Stomach (tissue), 8 donors: ENCODE measurements at regions not wholly inside any gene's neighbourhood (a gene's known extent, or its start where the extent isn't known, plus 50 kb on each side); places are given as distances from the start of the nearest gene placed in this dataset.
"Not testable (repeated sequence)": the region's sequence is repeated elsewhere in the genome, so short reads cannot be mapped to it uniquely, and the experiment has no call there.

Source experiments
- DNase-seq, 2 donors: peaks; one replicate each; pipeline versions ENCODE4 v3.0.0 to v3.0.0-alpha.2; 2013 to 2019
- H3K27ac ChIP-seq, 5 donors: fragments of 200-600 bp in 4 of 5; sonication (generic) in 4 of 5; one replicate each; pipeline ENCODE4 v1.5.1; 2013 to 2019; ENCODE audit warnings: mild to moderate bottlenecking in 1 of 5, moderate library complexity in 1 of 5
- H3K27me3 ChIP-seq, 3 donors: fragments of 200-600 bp; sonication (generic); one replicate each; pipeline ENCODE4 v1.5.1; 2017 to 2019; ENCODE audit warnings: mixed run types in 1 of 3
- H3K36me3 ChIP-seq, 4 donors: fragments of 200-600 bp; sonication (generic); 1 replicate in 3 of 4; 2 replicates in 1 of 4; pipeline ENCODE4 v1.5.1; 2016 to 2019
- H3K4me1 ChIP-seq, 4 donors: fragments of 200-600 bp; sonication (generic); one replicate each; pipeline ENCODE4 v1.5.1; 2016 to 2019
- H3K4me3 ChIP-seq, 4 donors: fragments of 200-600 bp; sonication (generic) in 3 of 4; one replicate each; pipeline ENCODE4 v1.5.1; 2016 to 2019; ENCODE audit warnings: mild to moderate bottlenecking in 1 of 4
- H3K9me3 ChIP-seq, 4 donors: fragments of 200-600 bp; sonication (generic); one replicate each; pipeline ENCODE4 v1.5.1; 2016 to 2019
- EP300 ChIP-seq: sonication (generic); formaldehyde crosslinking; IDR thresholded peaks from one replicate; pipeline ENCODE4 v1.6.1; 2017; ENCODE audit warnings: antibody characterized with exemption
- POLR2A ChIP-seq, 4 donors: fragments of 450-650 bp; IDR thresholded peaks; one replicate each; pipeline ENCODE4 v1.6.1; 2016; ENCODE audit warnings: antibody characterized with exemption in 4 of 4, control low read depth in 2 of 4, mild to moderate bottlenecking in 1 of 4, moderate library complexity in 1 of 4
- POLR2AphosphoS5 ChIP-seq, 3 donors: sonication (generic); formaldehyde crosslinking; IDR thresholded peaks; one replicate each; pipeline ENCODE4 v1.6.1; 2016; ENCODE audit warnings: antibody characterized with exemption in 3 of 3
- WGBS, 5 donors: extraction: QIAGEN DNeasy Blood & Tissue Kit in 3 of 5; methylation state at CpG; one replicate each; pipeline versions ENCODE4 v1.1.5 to v1.1.7; 2013 to 2018; 5-methylcytosine and 5-hydroxymethylcytosine counted together
- intact Hi-C: fragments of 100-400 bp; cut with DNase I; formaldehyde crosslinking; loops from one replicate; pipeline ENCODE4 v1.15.1; 2023; ENCODE audit warnings: low total_unique reads
- TF ChIP-seq, protein P1 (sequence below), 7 experiments: fragments of 450-650 bp in 4 of 7; fragments of 200-600 bp in 3 of 7; sonication (generic) in 3 of 7; IDR thresholded peaks; one replicate each; pipeline ENCODE4 v1.5.1; 2016 to 2019; ENCODE audit warnings: antibody characterized with exemption in 7 of 7, control low read depth in 2 of 7, mild to moderate bottlenecking in 1 of 7
- donor health status: healthy with polysubstance abuse.
- donor health status: Bipolar disorder and iron deficiency.
- donor health status: healthy.

DNA sequence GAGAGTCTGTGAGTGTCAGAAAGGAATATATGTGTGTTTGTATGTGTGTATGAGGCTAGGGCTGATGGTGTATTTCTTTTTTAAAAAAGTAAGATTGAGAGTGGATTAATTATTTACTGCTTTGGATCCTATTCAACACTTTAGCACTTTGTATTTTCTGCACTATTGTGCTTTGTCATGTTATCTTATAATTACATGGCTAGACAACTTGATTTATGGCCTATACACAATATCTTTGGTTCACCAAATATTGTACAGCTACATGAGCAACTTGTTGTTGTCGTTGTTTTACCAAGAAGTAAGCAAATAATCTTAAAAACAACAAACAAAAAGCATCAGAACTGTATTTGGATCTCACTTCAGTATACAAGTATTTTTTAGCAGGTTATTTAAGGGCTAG, 84.6 kb upstream of the TBX18 start:
- DNase-seq: no peak
- Histone ChIP-seq H3K4me1 (no peaks in the 10 kb centered on the region), H3K27ac (no peak overlapping the region), H3K4me3 (no peak overlapping the region), H3K27me3 (no peaks in the 10 kb centered on the region), H3K36me3 (no peaks in the 10 kb centered on the region), H3K9me3 (no peaks in the 10 kb centered on the region)
- no peak for TF ChIP-seq POLR2AphosphoS5 (IDR thresholded peaks at IDR 0.05)
- TF ChIP-seq POLR2A (IDR thresholded peaks at IDR 0.05): no peak
- TF ChIP-seq EP300: no peak
- TF ChIP-seq, protein P1, sequence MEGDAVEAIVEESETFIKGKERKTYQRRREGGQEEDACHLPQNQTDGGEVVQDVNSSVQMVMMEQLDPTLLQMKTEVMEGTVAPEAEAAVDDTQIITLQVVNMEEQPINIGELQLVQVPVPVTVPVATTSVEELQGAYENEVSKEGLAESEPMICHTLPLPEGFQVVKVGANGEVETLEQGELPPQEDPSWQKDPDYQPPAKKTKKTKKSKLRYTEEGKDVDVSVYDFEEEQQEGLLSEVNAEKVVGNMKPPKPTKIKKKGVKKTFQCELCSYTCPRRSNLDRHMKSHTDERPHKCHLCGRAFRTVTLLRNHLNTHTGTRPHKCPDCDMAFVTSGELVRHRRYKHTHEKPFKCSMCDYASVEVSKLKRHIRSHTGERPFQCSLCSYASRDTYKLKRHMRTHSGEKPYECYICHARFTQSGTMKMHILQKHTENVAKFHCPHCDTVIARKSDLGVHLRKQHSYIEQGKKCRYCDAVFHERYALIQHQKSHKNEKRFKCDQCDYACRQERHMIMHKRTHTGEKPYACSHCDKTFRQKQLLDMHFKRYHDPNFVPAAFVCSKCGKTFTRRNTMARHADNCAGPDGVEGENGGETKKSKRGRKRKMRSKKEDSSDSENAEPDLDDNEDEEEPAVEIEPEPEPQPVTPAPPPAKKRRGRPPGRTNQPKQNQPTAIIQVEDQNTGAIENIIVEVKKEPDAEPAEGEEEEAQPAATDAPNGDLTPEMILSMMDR (IDR thresholded peaks at IDR 0.05): no peak
- WGBS, 5 donors: 7 to 55% (median 33%) methylated on average over 1 of the region's 1 CpG
- intact Hi-C loops: no loop called here

DNA sequence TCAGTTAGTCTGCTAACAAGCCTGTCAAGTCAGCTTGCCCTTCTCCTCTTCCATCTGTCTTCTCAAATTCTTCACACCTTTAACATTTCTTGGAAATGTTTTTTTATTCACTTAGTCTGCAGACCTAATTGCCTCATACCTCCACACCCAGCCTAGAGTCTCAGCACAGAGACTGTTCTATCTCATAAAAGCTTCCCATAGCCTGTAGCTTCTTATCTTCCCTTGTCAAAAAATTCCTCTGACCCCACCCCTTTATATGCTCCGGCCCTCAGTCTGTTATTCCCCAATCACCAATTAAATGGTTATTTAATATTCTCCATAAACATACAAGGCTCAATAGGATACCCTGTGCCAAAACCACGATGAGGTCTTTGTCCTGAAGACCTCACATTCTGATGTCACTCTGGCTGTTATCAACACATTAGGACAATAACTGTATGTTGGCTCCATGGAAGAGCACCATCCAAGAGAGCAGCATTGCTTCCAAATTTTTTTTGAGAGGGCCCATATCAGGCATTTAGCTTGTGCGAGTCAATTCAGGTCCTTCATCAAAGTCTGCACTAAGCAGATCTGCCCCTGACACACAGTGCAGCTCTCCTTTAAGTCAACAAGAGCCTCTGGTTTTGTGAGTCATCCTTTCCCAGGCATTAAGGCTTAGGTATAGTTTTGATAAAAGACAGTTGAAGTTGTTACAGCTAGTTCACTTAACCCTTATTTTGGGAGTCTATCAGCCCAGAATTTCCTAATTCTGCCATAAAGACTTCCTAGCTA, 83.2 kb upstream of the TBX18 start:
- no peak overlapping the region for H3K4me3 ChIP-seq
- WGBS, 5 donors: 53 to 76% (median 65%) methylated on average over 3 of the region's 3 CpGs
- intact Hi-C loops: no loop called here
- no peak overlapping the region for H3K27ac ChIP-seq
- H3K9me3 ChIP-seq: no peaks in the 10 kb centered on the region
- TF ChIP-seq POLR2AphosphoS5 (IDR thresholded peaks at IDR 0.05) (no peak), EP300 (no peak), POLR2A (IDR thresholded peaks at IDR 0.05) (no peak)
- TF ChIP-seq, protein P1 (IDR thresholded peaks at IDR 0.05): no peak
- H3K36me3 ChIP-seq: no peaks in the 10 kb centered on the region
- H3K27me3 ChIP-seq: no peaks in the 10 kb centered on the region
- DNase-seq: peak in 1 of 2 donors; percentile 4
- H3K4me1 ChIP-seq: no peaks in the 10 kb centered on the region

DNA sequence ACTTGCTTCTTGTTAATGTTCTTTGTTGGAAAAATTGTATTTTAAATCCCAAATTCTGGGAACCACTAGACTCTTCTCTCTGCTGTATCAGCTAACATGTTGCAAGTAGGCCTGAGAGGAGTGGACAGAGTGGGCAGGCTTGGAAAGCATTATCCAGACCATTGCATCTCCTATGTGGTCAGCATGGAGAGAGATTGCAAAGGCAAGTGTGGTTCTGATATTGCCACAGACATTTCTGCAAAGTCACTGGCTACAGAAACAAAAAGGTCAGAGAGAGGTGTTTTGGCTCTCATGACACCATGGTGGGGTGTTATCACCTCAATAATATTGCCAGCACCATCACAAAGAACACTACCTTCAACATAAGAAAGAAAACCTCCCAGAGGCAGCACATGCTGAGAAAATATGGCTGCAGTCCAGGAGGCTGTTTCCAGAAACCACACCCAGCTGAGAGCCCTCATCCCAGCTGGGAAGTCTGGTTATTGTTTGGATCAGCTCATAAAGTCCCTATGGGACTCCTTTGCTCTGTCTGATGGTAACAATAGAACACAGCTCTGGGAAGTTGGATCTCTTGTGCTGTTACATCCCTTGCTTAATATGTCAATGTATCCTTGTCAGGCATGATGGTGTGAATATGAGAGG, 78.2 kb upstream of the TBX18 start:
- H3K36me3 ChIP-seq: no peaks in the 10 kb centered on the region
- intact Hi-C loops: no loop called here
- no peak overlapping the region for H3K4me3 ChIP-seq
- DNase-seq: peak in 1 of 2 donors; percentile 37
- no peak overlapping the region for H3K27ac ChIP-seq
- H3K9me3 ChIP-seq: no peaks in the 10 kb centered on the region
- H3K4me1 ChIP-seq: no peaks in the 10 kb centered on the region
- TF ChIP-seq POLR2AphosphoS5 (IDR thresholded peaks at IDR 0.05) (no peak), POLR2A (IDR thresholded peaks at IDR 0.05) (no peak), EP300 (no peak)
- TF ChIP-seq, protein P1 (IDR thresholded peaks at IDR 0.05): no peak
- H3K27me3 ChIP-seq: no peaks in the 10 kb centered on the region

DNA sequence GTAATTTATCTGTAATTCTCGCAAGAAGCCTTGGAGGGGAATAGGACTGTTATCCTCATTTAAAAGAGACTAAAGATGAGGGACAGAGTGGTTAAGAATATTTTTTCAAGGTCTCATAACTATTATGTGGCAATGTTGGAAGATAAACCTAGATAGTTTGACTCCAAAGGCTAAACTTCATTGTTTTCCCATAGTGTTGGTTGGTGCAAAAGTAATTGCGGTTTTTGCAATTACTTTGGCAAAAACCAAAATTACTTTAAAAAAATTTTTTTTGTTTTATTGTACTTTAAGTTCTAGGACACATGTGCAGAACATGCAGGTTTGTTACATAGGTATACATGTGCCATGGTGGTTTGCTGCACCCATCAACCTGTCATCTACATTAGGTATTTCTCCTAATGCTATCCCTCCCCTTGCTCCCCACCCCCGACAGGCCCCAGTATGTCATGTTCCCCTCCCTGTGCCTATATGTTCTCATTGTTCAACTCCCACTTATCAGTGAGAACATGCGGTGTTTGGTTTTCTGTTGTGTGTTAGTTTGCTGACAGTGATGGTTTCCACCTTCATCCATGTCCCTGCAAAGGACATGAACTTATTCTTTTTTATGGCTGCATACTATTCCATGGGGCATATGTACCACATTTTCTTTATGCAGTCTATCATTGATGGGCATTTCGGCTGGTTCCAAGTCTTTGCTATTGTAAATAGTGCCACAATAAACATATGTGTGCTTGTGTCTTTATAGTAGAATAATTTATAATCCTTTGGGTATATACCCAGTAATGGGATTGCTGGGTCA, 72.9 kb upstream of the TBX18 start:
- H3K36me3 ChIP-seq, H3K4me1 ChIP-seq, H3K9me3 ChIP-seq, intact Hi-C loops, DNase-seq, H3K4me3 ChIP-seq, H3K27me3 ChIP-seq, H3K27ac ChIP-seq: not testable (repeated sequence)
- 88 to 94% (median 92%) methylated on average over 5 of the region's 5 CpGs for WGBS, 5 donors
